Endothelial cell (in vitro differentiated cells): ENCODE measurements at regions not wholly inside any gene's neighbourhood (a gene's known extent, or its start where the extent isn't known, plus 50 kb on each side); places are given as distances from the start of the nearest gene placed in this dataset.
"Not testable (repeated sequence)": the region's sequence is repeated elsewhere in the genome, so short reads cannot be mapped to it uniquely, and the experiment has no call there.

ENCODE experiments used
- DNase-seq: peaks from one replicate; pipeline ENCODE4 v3.0.0; 2021; ENCODE audit warnings: low spot score
- H3K27ac Mint-ChIP-seq: one replicate; pipeline ENCODE4 v1.8.0; 2021; ENCODE audit warnings: mixed read lengths, inconsistent platforms; ENCODE audit not compliant: unreplicated experiment
- H3K27me3 Mint-ChIP-seq: one replicate; pipeline ENCODE4 v1.8.0; 2021; ENCODE audit warnings: mild to moderate bottlenecking, moderate library complexity, mixed read lengths, inconsistent platforms; ENCODE audit not compliant: unreplicated experiment
- H3K36me3 Mint-ChIP-seq: one replicate; pipeline ENCODE4 v1.8.0; 2021; ENCODE audit warnings: mild to moderate bottlenecking, low read depth, mixed read lengths, inconsistent platforms; ENCODE audit not compliant: unreplicated experiment
- H3K4me1 Mint-ChIP-seq: one replicate; pipeline ENCODE4 v1.8.0; 2021; ENCODE audit warnings: mild to moderate bottlenecking, mixed read lengths, inconsistent platforms; ENCODE audit not compliant: unreplicated experiment
- H3K4me3 Mint-ChIP-seq: one replicate; pipeline ENCODE4 v1.8.0; 2021; ENCODE audit warnings: mild to moderate bottlenecking, mixed read lengths, inconsistent platforms; ENCODE audit not compliant: unreplicated experiment
- H3K9me3 Mint-ChIP-seq: one replicate; pipeline ENCODE4 v1.8.0; 2021; ENCODE audit warnings: mixed read lengths, inconsistent platforms; ENCODE audit not compliant: unreplicated experiment
- CTCF ChIP-seq: fragments of 200-600 bp; sonication (generic); IDR thresholded peaks from one replicate; pipeline ENCODE4 v1.5.0; 2021; ENCODE audit warnings: antibody characterized with exemption; ENCODE audit not compliant: unreplicated experiment

GRCh38 chr4:66482186-66482585 lies 811.9 kb upstream of the EPHA5 start:
- no peaks in the 10 kb centered on the region for H3K36me3 Mint-ChIP-seq
- H3K4me1 Mint-ChIP-seq: no peaks in the 10 kb centered on the region
- no peak overlapping the region for H3K4me3 Mint-ChIP-seq
- H3K27ac Mint-ChIP-seq: no peak overlapping the region
- no peak for DNase-seq
- H3K27me3 Mint-ChIP-seq: no peaks in the 10 kb centered on the region
- no peak for TF ChIP-seq CTCF
- no peaks in the 10 kb centered on the region for H3K9me3 Mint-ChIP-seq

GRCh38 chr4:66475596-66475995 lies 805.3 kb upstream of the EPHA5 start:
- no peaks in the 10 kb centered on the region for H3K36me3 Mint-ChIP-seq
- H3K27me3 Mint-ChIP-seq: no peaks in the 10 kb centered on the region
- no peaks in the 10 kb centered on the region for H3K4me1 Mint-ChIP-seq
- H3K27ac Mint-ChIP-seq: no peak overlapping the region
- TF ChIP-seq CTCF: no peak
- no peak overlapping the region for H3K4me3 Mint-ChIP-seq
- no peaks in the 10 kb centered on the region for H3K9me3 Mint-ChIP-seq
- DNase-seq: no peak

- Mint-ChIP-seq H3K27ac (no peak overlapping the region), H3K36me3 (no peaks in the 10 kb centered on the region), H3K4me3 (no peak overlapping the region), H3K4me1 (no peaks in the 10 kb centered on the region), H3K27me3 (no peaks in the 10 kb centered on the region), H3K9me3 (no peaks in the 10 kb centered on the region)
- no peak for DNase-seq
- no peak for TF ChIP-seq CTCF
These were observed 794.8 kb upstream of the EPHA5 start for GRCh38 chr4:66465111-66465510.

GRCh38 chr4:66462890-66463289 lies 792.6 kb upstream of the EPHA5 start:
- not testable (repeated sequence) for H3K36me3 Mint-ChIP-seq, H3K27ac Mint-ChIP-seq, H3K4me3 Mint-ChIP-seq, H3K4me1 Mint-ChIP-seq, H3K9me3 Mint-ChIP-seq, DNase-seq, H3K27me3 Mint-ChIP-seq

- TF ChIP-seq CTCF: no peak
- no peaks in the 10 kb centered on the region for H3K4me1 Mint-ChIP-seq
- H3K4me3 Mint-ChIP-seq: no peak overlapping the region
- DNase-seq: no peak
- H3K36me3 Mint-ChIP-seq: no peaks in the 10 kb centered on the region
- H3K27ac Mint-ChIP-seq: no peak overlapping the region
- H3K27me3 Mint-ChIP-seq: no peaks in the 10 kb centered on the region
- H3K9me3 Mint-ChIP-seq: no peaks in the 10 kb centered on the region
These were observed 781.5 kb upstream of the EPHA5 start for GRCh38 chr4:66451741-66452140.

- H3K4me3 Mint-ChIP-seq: no peak overlapping the region
- H3K4me1 Mint-ChIP-seq: peaks cover 2% of the 10 kb centered on the region
- H3K27me3 Mint-ChIP-seq: peaks cover 3% of the 10 kb centered on the region
- DNase-seq: no peak
- no peaks in the 10 kb centered on the region for H3K36me3 Mint-ChIP-seq
- H3K27ac Mint-ChIP-seq: no peak overlapping the region
- H3K9me3 Mint-ChIP-seq: no peaks in the 10 kb centered on the region
- TF ChIP-seq CTCF: no peak
These were observed 772.7 kb upstream of the EPHA5 start for GRCh38 chr4:66443008-66443407.
